ENCODE measurements at regions not wholly inside any gene's neighbourhood (a gene's known extent, or its start where the extent isn't known, plus 50 kb on each side); places are given as distances from the start of the nearest gene placed in this dataset.

DNA sequence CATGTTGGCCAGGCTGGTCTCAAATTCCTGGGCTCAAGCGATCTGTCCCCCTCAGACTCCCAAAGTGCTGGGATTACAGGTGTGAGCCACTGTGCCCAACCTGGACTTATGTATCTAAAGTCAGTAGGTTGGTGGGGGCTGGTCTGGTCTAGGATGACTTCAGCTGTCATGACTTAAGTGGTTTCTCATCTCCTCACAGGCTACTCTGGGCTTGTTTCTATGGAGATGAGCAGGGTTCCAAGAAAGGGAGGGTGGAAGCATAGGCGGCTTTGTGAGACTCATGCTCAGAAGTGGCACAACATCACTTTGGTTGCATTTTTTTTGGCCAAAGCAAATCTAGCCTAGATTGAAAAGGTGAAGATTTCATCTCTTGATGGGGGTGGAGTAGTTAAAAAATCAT lies 115.9 kb upstream of the IVNS1ABP start:
- H3K27me3 ChIP-seq (ENCODE audit: control insufficient read depth in 1 of 2, insufficient read depth in 2 of 2, low read length in 2 of 2) = no peaks in the 10 kb centered on the region
- FAIRE-seq (no peak), ATAC-seq (no peak), DNase-seq (ENCODE audit: low spot score) (no peak)
- no peaks in the 10 kb centered on the region for H3K4me1 ChIP-seq (ENCODE audit: insufficient read depth, low read length)
- POLR2A ChIA-PET = no interaction called here
- H3K4me3 ChIP-seq (replicated peaks in 1 of 3; ENCODE audit: insufficient read depth in 1 of 3, low read depth in 2 of 3, low read length in 3 of 3) = no peak overlapping the region
- H3K9me3 ChIP-seq (ENCODE audit: low read length) = no peaks in the 10 kb centered on the region
- no peaks in the 10 kb centered on the region for H3K36me3 ChIP-seq (replicated peaks in 1 of 2; ENCODE audit: control insufficient read depth in 1 of 2, insufficient read depth in 2 of 2, low read length in 2 of 2)
- H2AFZ ChIP-seq (ENCODE audit: low read length) = no peak overlapping the region
- H4K20me1 ChIP-seq (ENCODE audit: insufficient read depth, low read length) = no peaks in the 10 kb centered on the region
- no peaks in the 10 kb centered on the region for H3K79me2 ChIP-seq (ENCODE audit: insufficient read depth, low read length)
- in situ Hi-C loops (cut with HindIII; ENCODE audit: extremely low pct_ligation_motif_present, low pct_unique_long_range_greater_than_20kb) (no loop called here), intact Hi-C loops (cut with micrococcal nuclease; ENCODE audit: unreplicated experiment) (no loop called here)
- H3K4me2 ChIP-seq (ENCODE audit: low read depth, low read length) = no peak overlapping the region
- CTCF ChIA-PET (ENCODE audit: low intra/inter-chr PET ratio, low total read pairs) = no interaction called here
- no TSS peak for BruUV-seq (replicated peaks)
- H3K9ac ChIP-seq (ENCODE audit: insufficient read depth, low read depth, low read length) = no peak overlapping the region
- 25% methylated on average over 2 of the region's 2 CpGs for WGBS (ENCODE audit: low lambda C conversion rate)
- TF ChIP-seq CBX5 (CRISPR knock-in tag; IDR thresholded peaks at IDR 0.05; ENCODE audit: borderline replicate concordance) (no peak), POLR2AphosphoS2 (IDR thresholded peaks at IDR 0.05; ENCODE audit: low read depth, low read length) (no peak), REXO4 (CRISPR knock-in tag; IDR thresholded peaks at IDR 0.05; ENCODE audit: borderline replicate concordance) (no peak), YEATS4 (CRISPR knock-in tag; IDR thresholded peaks at IDR 0.05; ENCODE audit: borderline replicate concordance) (no peak), FOXK2 (IDR thresholded peaks at IDR 0.05) (no peak), ISX (CRISPR knock-in tag; conservative IDR thresholded peaks at IDR 0.05) (no peak), TSC22D2 (CRISPR knock-in tag; IDR thresholded peaks at IDR 0.05; ENCODE audit: borderline replicate concordance) (no peak), KDM4B (CRISPR knock-in tag; IDR thresholded peaks at IDR 0.05) (no peak)
- no peak overlapping the region for H3K27ac ChIP-seq (ENCODE audit: extremely low read length, insufficient read depth, low read length)

DNA sequence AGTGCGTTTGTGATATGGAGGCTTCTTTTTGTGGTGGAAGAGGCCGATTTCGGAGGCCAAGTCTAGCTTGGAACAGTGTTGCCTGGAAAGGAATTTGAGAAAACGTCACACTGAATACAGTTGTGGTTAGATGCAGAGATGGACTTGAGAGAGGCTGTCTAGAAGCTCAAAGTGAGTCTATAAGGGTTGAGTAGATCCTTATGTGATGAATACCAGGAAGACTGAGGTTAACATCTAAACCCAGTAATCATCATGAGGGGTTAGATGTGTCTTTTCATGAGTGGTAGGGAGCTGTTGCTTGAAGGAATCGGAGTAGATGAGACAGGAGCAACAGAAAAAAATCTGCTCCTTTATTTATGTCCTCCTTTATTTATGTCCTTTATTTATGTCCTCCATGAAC lies 114.6 kb upstream of the IVNS1ABP start:
- ATAC-seq = no peak
- TF ChIP-seq HNRNPL (IDR thresholded peaks at IDR 0.05; ENCODE audit: low read depth, low read length) (no peak), RAD21 (CRISPR knock-in tag; IDR thresholded peaks at IDR 0.05) (no peak), MLLT10 (CRISPR knock-in tag; IDR thresholded peaks at IDR 0.05) (no peak), YY1 (IDR thresholded peaks at IDR 0.05; ENCODE audit: insufficient read depth, insufficient replicate concordance, low read depth, low read length) (no peak), ZSCAN22 (CRISPR knock-in tag; IDR thresholded peaks at IDR 0.05) (no peak), TCF12 (IDR thresholded peaks at IDR 0.05) (no peak), TCF12 (CRISPR knock-in tag; IDR thresholded peaks at IDR 0.05) (no peak), HMGA1 (CRISPR knock-in tag; conservative IDR thresholded peaks at IDR 0.05) (no peak), SIX4 (CRISPR knock-in tag; IDR thresholded peaks at IDR 0.05) (no peak), CBX2 (IDR thresholded peaks at IDR 0.05; ENCODE audit: low read depth, low read length) (no peak), CBX2 (CRISPR knock-in tag; IDR thresholded peaks at IDR 0.05; ENCODE audit: low read depth) (no peak), HCFC1 (IDR thresholded peaks at IDR 0.05; ENCODE audit: low read depth, low read length) (no peak)
- TF ChIP-seq, protein P1, sequence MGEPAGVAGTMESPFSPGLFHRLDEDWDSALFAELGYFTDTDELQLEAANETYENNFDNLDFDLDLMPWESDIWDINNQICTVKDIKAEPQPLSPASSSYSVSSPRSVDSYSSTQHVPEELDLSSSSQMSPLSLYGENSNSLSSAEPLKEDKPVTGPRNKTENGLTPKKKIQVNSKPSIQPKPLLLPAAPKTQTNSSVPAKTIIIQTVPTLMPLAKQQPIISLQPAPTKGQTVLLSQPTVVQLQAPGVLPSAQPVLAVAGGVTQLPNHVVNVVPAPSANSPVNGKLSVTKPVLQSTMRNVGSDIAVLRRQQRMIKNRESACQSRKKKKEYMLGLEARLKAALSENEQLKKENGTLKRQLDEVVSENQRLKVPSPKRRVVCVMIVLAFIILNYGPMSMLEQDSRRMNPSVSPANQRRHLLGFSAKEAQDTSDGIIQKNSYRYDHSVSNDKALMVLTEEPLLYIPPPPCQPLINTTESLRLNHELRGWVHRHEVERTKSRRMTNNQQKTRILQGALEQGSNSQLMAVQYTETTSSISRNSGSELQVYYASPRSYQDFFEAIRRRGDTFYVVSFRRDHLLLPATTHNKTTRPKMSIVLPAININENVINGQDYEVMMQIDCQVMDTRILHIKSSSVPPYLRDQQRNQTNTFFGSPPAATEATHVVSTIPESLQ (CRISPR knock-in tag; conservative IDR thresholded peaks at IDR 0.05) = no peak
- in situ Hi-C loops (cut with HindIII; ENCODE audit: extremely low pct_ligation_motif_present, low pct_unique_long_range_greater_than_20kb) = no loop called here
- no peak for DNase-seq (ENCODE audit: low spot score)
- 2% methylated on average over 5 of the region's 5 CpGs for WGBS (ENCODE audit: low lambda C conversion rate)
- no peak for FAIRE-seq
- Histone ChIP-seq H3K4me1 (ENCODE audit: insufficient read depth, low read length) (no peaks in the 10 kb centered on the region), H3K27me3 (ENCODE audit: control insufficient read depth in 1 of 2, insufficient read depth in 2 of 2, low read length in 2 of 2) (no peaks in the 10 kb centered on the region), H3K79me2 (ENCODE audit: insufficient read depth, low read length) (no peaks in the 10 kb centered on the region), H4K20me1 (ENCODE audit: insufficient read depth, low read length) (no peaks in the 10 kb centered on the region), H3K4me2 (ENCODE audit: low read depth, low read length) (no peak overlapping the region), H3K36me3 (replicated peaks in 1 of 2; ENCODE audit: control insufficient read depth in 1 of 2, insufficient read depth in 2 of 2, low read length in 2 of 2) (no peaks in the 10 kb centered on the region), H3K27ac (ENCODE audit: extremely low read length, insufficient read depth, low read length) (no peak overlapping the region), H3K9ac (ENCODE audit: insufficient read depth, low read depth, low read length) (no peak overlapping the region), H3K4me3 (replicated peaks in 1 of 3; ENCODE audit: insufficient read depth in 1 of 3, low read depth in 2 of 3, low read length in 3 of 3) (no peak overlapping the region), H2AFZ (ENCODE audit: low read length) (no peak overlapping the region), H3K9me3 (ENCODE audit: low read length) (no peaks in the 10 kb centered on the region)
- intact Hi-C loops (cut with micrococcal nuclease; ENCODE audit: unreplicated experiment) = no loop called here
- ChIA-PET CTCF (ENCODE audit: low intra/inter-chr PET ratio, low total read pairs) (no interaction called here), POLR2A (no interaction called here)
- no TSS peak for BruUV-seq (replicated peaks)
